PC-9 (cell line): ENCODE measurements at regions not wholly inside any gene's neighbourhood (a gene's known extent, or its start where the extent isn't known, plus 50 kb on each side); places are given as distances from the start of the nearest gene placed in this dataset.
A peak's percentile ranks its signal among the peaks of the same experiment; 100 is the strongest.

Experiments used
- BruUV-seq: library from RNA; stranded (reverse); fragments of 400-500 nt; replicated peaks from 2 replicates; lab custom pipeline; 2021; lab: Mats Ljungman, UMichigan
- CTCF ChIA-PET: fragments of 300-600 bp; sonication (Branson Sonifier 250); formaldehyde crosslinking; loops from one replicate; lab custom pipeline; 2022; ENCODE audit warnings: antibody characterized with exemption; lab: Charles Lee
- POLR2A ChIA-PET: fragments of 300-600 bp; sonication (Branson Sonifier 250); formaldehyde crosslinking; loops from one replicate; lab custom pipeline; 2022; ENCODE audit warnings: antibody characterized with exemption; ENCODE audit not compliant: unreplicated experiment; lab: Charles Lee
- DNase-seq, 2 experiments: peaks; one replicate each; pipeline versions ENCODE4 v3.0.0 to v3.0.0-alpha.2; 2015 to 2022; ENCODE audit warnings: mixed read lengths in 1 of 2
- H2AFZ ChIP-seq: fragments of 200-600 bp; sonication (generic); 2 replicates; pipeline ENCODE4 v1.8.1; 2017; ENCODE audit warnings: antibody characterized with exemption
- H3F3A ChIP-seq: fragments of 200-600 bp; sonication (generic); 2 replicates; pipeline ENCODE4 v1.8.1; 2017; ENCODE audit warnings: antibody characterized with exemption, mild to moderate bottlenecking, low read depth; ENCODE audit not compliant: insufficient read depth
- H3K27ac ChIP-seq: fragments of 200-600 bp; sonication (generic); 2 replicates; pipeline ENCODE4 v1.6.1; 2016; ENCODE audit warnings: mixed run types
- H3K27me3 ChIP-seq: fragments of 200-600 bp; sonication (generic); 2 replicates; pipeline ENCODE4 v1.6.1; 2016; ENCODE audit warnings: low read depth, mixed run types; ENCODE audit not compliant: insufficient read depth
- H3K36me3 ChIP-seq: fragments of 200-600 bp; sonication (generic); 2 replicates; pipeline ENCODE4 v1.6.1; 2016; ENCODE audit warnings: low read depth, mixed run types
- H3K4me1 ChIP-seq: fragments of 200-600 bp; sonication (generic); replicated peaks from 2 replicates; pipeline ENCODE4 v1.6.1; 2016; ENCODE audit warnings: mixed run types; ENCODE audit not compliant: insufficient read depth
- H3K4me2 ChIP-seq: fragments of 200-600 bp; sonication (generic); 2 replicates; pipeline ENCODE4 v1.6.1; 2017; ENCODE audit warnings: mixed run types
- H3K4me3 ChIP-seq: fragments of 200-600 bp; sonication (generic); 2 replicates; pipeline ENCODE4 v1.6.1; 2016; ENCODE audit warnings: mixed run types
- H3K79me2 ChIP-seq: fragments of 200-600 bp; sonication (generic); 2 replicates; pipeline ENCODE4 v1.6.1; 2017; ENCODE audit warnings: low read depth, mixed run types
- H3K9me2 ChIP-seq: fragments of 200-600 bp; sonication (generic); 2 replicates; pipeline ENCODE4 v1.8.1; 2017; ENCODE audit warnings: mild to moderate bottlenecking; ENCODE audit not compliant: insufficient read depth
- H3K9me3 ChIP-seq: fragments of 200-600 bp; sonication (generic); 2 replicates; pipeline ENCODE4 v1.8.1; 2016; ENCODE audit warnings: low read depth; ENCODE audit not compliant: insufficient read depth
- H4K20me1 ChIP-seq: fragments of 200-600 bp; sonication (generic); 2 replicates; pipeline ENCODE4 v1.8.1; 2017; ENCODE audit not compliant: insufficient read depth
- EZH2 ChIP-seq: fragments of 200-600 bp; sonication (generic); IDR thresholded peaks from 2 replicates; pipeline ENCODE4 v1.8.0; 2017; ENCODE audit warnings: antibody characterized with exemption, low read depth
- intact Hi-C: fragments of 100-400 bp; cut with micrococcal nuclease; formaldehyde crosslinking; loops from one replicate; pipeline ENCODE4 v1.10.0; 2022; ENCODE audit not compliant: unreplicated experiment
- TF ChIP-seq, protein P1 (sequence below): fragments of 200-600 bp; sonication (generic); conservative IDR thresholded peaks from 2 replicates; pipeline ENCODE4 v1.6.1; 2017; ENCODE audit warnings: mixed run types, antibody characterized with exemption, mild to moderate bottlenecking, moderate library complexity

DNA sequence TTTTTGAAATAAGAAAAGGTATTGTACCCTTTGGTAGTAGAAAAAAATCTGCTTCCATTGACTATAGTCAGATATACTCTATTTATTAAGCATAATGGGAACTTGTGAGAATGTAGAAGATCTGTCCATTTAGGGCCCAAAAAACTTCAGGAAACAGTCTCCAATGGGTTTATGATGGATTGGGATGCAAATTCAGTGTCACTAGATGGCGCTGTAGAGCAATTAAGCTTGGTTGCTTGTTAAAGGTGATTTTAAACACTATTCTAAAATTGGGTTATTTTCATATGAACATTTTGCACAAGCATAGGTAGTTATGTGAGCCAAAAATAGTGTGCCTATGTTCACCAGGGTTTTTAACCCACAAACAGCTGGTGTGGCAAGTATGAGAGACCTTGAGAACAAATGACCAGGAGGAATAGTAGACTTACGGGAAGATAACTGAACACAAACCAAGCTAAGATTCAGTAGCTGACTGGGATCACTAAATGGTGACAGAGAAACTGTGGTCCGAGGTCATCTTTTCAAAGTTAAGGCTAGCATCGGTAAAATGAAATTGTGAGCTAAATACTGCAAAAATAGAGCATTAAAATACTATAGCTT lies 80.3 kb upstream of the LSM6 start:
- CTCF ChIA-PET = interaction anchor here (0.5 to 0.7 kb wide), 2 partner anchors 45 to 278 kb away, joined by 3 to 6 read pairs; no protein-coding TSS in a partner anchor
- no TSS peak for BruUV-seq

DNA sequence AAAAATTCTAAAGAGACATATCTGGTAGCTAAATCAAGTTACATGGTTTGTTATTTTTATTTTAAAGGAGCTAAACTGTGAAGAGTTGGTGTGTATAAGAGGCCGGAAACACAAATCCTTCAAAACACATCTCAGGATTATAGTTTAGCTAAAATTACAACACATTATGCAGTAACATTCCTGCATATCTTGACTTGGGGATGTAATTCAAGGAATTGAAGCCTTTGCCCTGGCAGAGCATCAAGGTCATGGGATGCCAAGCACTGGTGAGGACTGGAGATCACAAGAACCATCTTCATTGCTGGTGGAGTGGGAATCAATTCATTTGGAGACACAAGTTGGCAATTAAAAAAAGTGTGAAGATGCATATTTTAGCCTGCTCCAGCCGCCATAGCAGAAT lies 86.8 kb upstream of the LSM6 start:
- H3K9me3 ChIP-seq = no peaks in the 10 kb centered on the region
- H4K20me1 ChIP-seq = no peaks in the 10 kb centered on the region
- no peak overlapping the region for H2AFZ ChIP-seq
- intact Hi-C loops = no loop called here
- no peaks in the 10 kb centered on the region for H3K79me2 ChIP-seq
- no peak for TF ChIP-seq EZH2
- TF ChIP-seq, protein P1, sequence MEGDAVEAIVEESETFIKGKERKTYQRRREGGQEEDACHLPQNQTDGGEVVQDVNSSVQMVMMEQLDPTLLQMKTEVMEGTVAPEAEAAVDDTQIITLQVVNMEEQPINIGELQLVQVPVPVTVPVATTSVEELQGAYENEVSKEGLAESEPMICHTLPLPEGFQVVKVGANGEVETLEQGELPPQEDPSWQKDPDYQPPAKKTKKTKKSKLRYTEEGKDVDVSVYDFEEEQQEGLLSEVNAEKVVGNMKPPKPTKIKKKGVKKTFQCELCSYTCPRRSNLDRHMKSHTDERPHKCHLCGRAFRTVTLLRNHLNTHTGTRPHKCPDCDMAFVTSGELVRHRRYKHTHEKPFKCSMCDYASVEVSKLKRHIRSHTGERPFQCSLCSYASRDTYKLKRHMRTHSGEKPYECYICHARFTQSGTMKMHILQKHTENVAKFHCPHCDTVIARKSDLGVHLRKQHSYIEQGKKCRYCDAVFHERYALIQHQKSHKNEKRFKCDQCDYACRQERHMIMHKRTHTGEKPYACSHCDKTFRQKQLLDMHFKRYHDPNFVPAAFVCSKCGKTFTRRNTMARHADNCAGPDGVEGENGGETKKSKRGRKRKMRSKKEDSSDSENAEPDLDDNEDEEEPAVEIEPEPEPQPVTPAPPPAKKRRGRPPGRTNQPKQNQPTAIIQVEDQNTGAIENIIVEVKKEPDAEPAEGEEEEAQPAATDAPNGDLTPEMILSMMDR = no peak
- H3K9me2 ChIP-seq = no peaks in the 10 kb centered on the region
- H3K4me1 ChIP-seq = no peaks in the 10 kb centered on the region
- H3K4me2 ChIP-seq = no peak overlapping the region
- no peaks in the 10 kb centered on the region for H3K27me3 ChIP-seq
- H3F3A ChIP-seq = no peaks in the 10 kb centered on the region
- POLR2A ChIA-PET = no interaction called here
- H3K4me3 ChIP-seq = no peak overlapping the region
- no TSS peak for BruUV-seq
- H3K36me3 ChIP-seq = no peaks in the 10 kb centered on the region
- CTCF ChIA-PET = no interaction called here
- no peak overlapping the region for H3K27ac ChIP-seq
- DNase-seq = no peak

More for the DNA sequence above, 80.3 kb upstream of the LSM6 start:
- H3K4me3 ChIP-seq = no peak overlapping the region
- H4K20me1 ChIP-seq = no peaks in the 10 kb centered on the region
- no peaks in the 10 kb centered on the region for H3K9me3 ChIP-seq
- H3K27ac ChIP-seq = no peak overlapping the region
- no peaks in the 10 kb centered on the region for H3K9me2 ChIP-seq
- H3K27me3 ChIP-seq = no peaks in the 10 kb centered on the region
- H2AFZ ChIP-seq = no peak overlapping the region
- no peaks in the 10 kb centered on the region for H3K4me1 ChIP-seq
- no peaks in the 10 kb centered on the region for H3F3A ChIP-seq
- H3K36me3 ChIP-seq = no peaks in the 10 kb centered on the region
- no peaks in the 10 kb centered on the region for H3K79me2 ChIP-seq
- intact Hi-C loops = loop anchor here (5.0 to 10.0 kb wide), 2 partner anchors 247 to 820 kb away; no protein-coding TSS in a partner anchor
- POLR2A ChIA-PET = no interaction called here
- DNase-seq = peak; percentile 20 to 41
- TF ChIP-seq, protein P1 = peak; percentile 78
- TF ChIP-seq EZH2 = no peak
- no peak overlapping the region for H3K4me2 ChIP-seq

DNA sequence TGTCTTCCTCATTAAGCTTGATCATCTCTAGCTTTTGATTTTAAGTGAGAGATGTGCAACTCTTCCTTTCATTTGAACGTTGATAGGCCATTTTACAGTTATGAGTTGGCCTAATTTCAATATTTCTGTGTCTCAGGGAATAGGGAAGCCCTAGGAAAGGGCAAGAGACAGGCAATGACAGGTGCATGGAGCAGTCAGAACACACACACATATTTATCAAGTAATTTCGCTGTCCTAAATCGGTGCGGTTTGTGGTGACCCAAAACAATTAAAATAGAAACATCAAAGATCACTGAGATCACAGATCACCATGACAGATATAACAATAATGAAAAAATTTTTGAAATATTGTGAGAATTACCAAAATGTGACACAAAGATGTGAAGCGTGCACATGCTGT lies 87.7 kb upstream of the LSM6 start:
- Histone ChIP-seq H3K4me1 (no peaks in the 10 kb centered on the region), H3K9me3 (no peaks in the 10 kb centered on the region), H3K9me2 (no peaks in the 10 kb centered on the region), H2AFZ (no peak overlapping the region), H3K27me3 (no peaks in the 10 kb centered on the region), H3K79me2 (no peaks in the 10 kb centered on the region), H3K27ac (no peak overlapping the region), H3K36me3 (no peaks in the 10 kb centered on the region), H4K20me1 (no peaks in the 10 kb centered on the region), H3F3A (no peaks in the 10 kb centered on the region), H3K4me3 (no peak overlapping the region), H3K4me2 (no peak overlapping the region)
- intact Hi-C loops = no loop called here
- ChIA-PET POLR2A (no interaction called here), CTCF (no interaction called here)
- no peak for DNase-seq
- TF ChIP-seq, protein P1 = no peak
- TF ChIP-seq EZH2 = no peak
- BruUV-seq = no TSS peak
